Caco-2 (cell line): ENCODE measurements at regions not wholly inside any gene's neighbourhood (a gene's known extent, or its start where the extent isn't known, plus 50 kb on each side); places are given as distances from the start of the nearest gene placed in this dataset.
A peak's percentile ranks its signal among the peaks of the same experiment; 100 is the strongest.

ENCODE experiments used
- BruUV-seq: library from RNA; stranded (reverse); fragments of 400-500 nt; replicated peaks from 2 replicates; lab custom pipeline; 2021; lab: Mats Ljungman, UMichigan
- CTCF ChIA-PET: fragments of 300-600 bp; sonication (Branson Sonifier 250); formaldehyde crosslinking; loops from one replicate; lab custom pipeline; 2022; ENCODE audit warnings: antibody characterized with exemption; lab: Charles Lee
- POLR2A ChIA-PET: fragments of 300-600 bp; sonication (Branson Sonifier 250); formaldehyde crosslinking; loops from one replicate; lab custom pipeline; 2022; ENCODE audit warnings: antibody characterized with exemption; lab: Charles Lee
- DNase-seq, 2 experiments: peaks; one replicate each; pipeline versions ENCODE4 v3.0.0 to v3.0.0-alpha.2; 2020 to 2022
- H3K27me3 ChIP-seq: replicated peaks from 2 replicates; pipeline ENCODE4 v1.6.0; 2011; ENCODE audit warnings: low read length; ENCODE audit not compliant: control insufficient read depth, insufficient read depth
- H3K36me3 ChIP-seq: 2 replicates; pipeline ENCODE4 v1.5.1; 2011; ENCODE audit warnings: low read length; ENCODE audit not compliant: control insufficient read depth, insufficient read depth
- H3K4me1 ChIP-seq: fragments of 250-450 bp; sonication (Bioruptor Pico); 2 replicates; pipeline ENCODE4 v1.5.1; 2020; ENCODE audit warnings: mild to moderate bottlenecking
- H3K4me3 ChIP-seq: 2 replicates; pipeline ENCODE4 v1.5.1; 2011; ENCODE audit warnings: low read depth, mild to moderate bottlenecking, control low read depth, low read length
- H3K9me3 ChIP-seq: fragments of 250-450 bp; sonication (Bioruptor Pico); 2 replicates; pipeline ENCODE4 v1.5.1; 2020; ENCODE audit warnings: mild to moderate bottlenecking, moderate library complexity
- H3K27ac Mint-ChIP-seq: one replicate; pipeline ENCODE4 v1.8.0; 2022; ENCODE audit warnings: mixed read lengths; ENCODE audit not compliant: unreplicated experiment
- H3K27me3 Mint-ChIP-seq: one replicate; pipeline ENCODE4 v1.8.0; 2022; ENCODE audit warnings: mixed read lengths; ENCODE audit not compliant: insufficient read depth, unreplicated experiment
- H3K36me3 Mint-ChIP-seq: one replicate; pipeline ENCODE4 v1.8.0; 2022; ENCODE audit warnings: mild to moderate bottlenecking, mixed read lengths; ENCODE audit not compliant: insufficient read depth, unreplicated experiment
- H3K4me1 Mint-ChIP-seq: one replicate; pipeline ENCODE4 v1.8.0; 2022; ENCODE audit warnings: low read depth, mixed read lengths; ENCODE audit not compliant: unreplicated experiment
- H3K4me3 Mint-ChIP-seq: one replicate; pipeline ENCODE4 v1.8.0; 2022; ENCODE audit warnings: mild to moderate bottlenecking, moderate library complexity, mixed read lengths; ENCODE audit not compliant: unreplicated experiment
- H3K9me3 Mint-ChIP-seq: one replicate; pipeline ENCODE4 v1.8.0; 2022; ENCODE audit warnings: mixed read lengths; ENCODE audit not compliant: unreplicated experiment
- intact Hi-C: fragments of 100-400 bp; cut with micrococcal nuclease; formaldehyde crosslinking; loops from one replicate; pipeline ENCODE4 v1.10.0; 2022; ENCODE audit not compliant: unreplicated experiment
- TF ChIP-seq, protein P1 (sequence below), 2 experiments: fragments of 200-600 bp in 1 of 2; IDR thresholded peaks; 1 replicate in 1 of 2; 2 replicates in 1 of 2; pipeline versions ENCODE4 v1.5.1 to v1.8.0; 2011 to 2022; ENCODE audit warnings: antibody characterized with exemption in 1 of 2, control low read depth in 1 of 2, inconsistent platforms in 1 of 2, low read depth in 1 of 2, low read length in 1 of 2, mild to moderate bottlenecking in 1 of 2, moderate library complexity in 1 of 2; ENCODE audit not compliant: insufficient read depth in 1 of 2, severe bottlenecking in 1 of 2, unreplicated experiment in 1 of 2

DNA sequence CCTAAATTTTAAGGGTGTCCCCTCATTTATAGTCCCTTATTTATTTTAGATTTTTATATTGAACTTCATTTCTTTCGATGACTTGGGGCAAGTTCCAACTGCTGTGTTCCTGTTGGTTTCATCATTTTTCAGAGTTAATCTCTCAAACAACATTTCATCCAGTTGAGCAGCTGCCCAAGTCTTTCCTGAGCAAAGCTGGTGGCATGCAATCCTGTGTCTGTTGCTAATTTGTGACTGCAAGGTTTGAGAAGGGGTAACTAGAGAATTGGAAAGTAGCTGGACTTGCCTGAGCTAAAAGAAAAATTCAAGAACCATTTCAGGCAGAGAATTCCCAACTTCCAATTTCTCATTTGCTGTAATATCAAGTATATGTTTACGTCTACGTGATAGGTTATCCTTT, 881.5 kb upstream of the SLC35B3 start:
- Mint-ChIP-seq H3K9me3 (peaks cover 11% of the 10 kb centered on the region), H3K4me3 (no peak overlapping the region), H3K4me1 (peaks cover 7% of the 10 kb centered on the region), H3K36me3 (no peaks in the 10 kb centered on the region), H3K27ac (no peak overlapping the region), H3K27me3 (no peaks in the 10 kb centered on the region)
- CTCF ChIA-PET, result no interaction called here
- Histone ChIP-seq H3K36me3 (no peaks in the 10 kb centered on the region), H3K4me3 (no peak overlapping the region), H3K27me3 (no peaks in the 10 kb centered on the region), H3K9me3 (no peaks in the 10 kb centered on the region; the same call in 1 of the 2 replicates), H3K4me1 (no peaks in the 10 kb centered on the region)
- POLR2A ChIA-PET, result no interaction called here
- no TSS peak for BruUV-seq
- DNase-seq, result no peak
- intact Hi-C loops, result no loop called here
- TF ChIP-seq, protein P1, sequence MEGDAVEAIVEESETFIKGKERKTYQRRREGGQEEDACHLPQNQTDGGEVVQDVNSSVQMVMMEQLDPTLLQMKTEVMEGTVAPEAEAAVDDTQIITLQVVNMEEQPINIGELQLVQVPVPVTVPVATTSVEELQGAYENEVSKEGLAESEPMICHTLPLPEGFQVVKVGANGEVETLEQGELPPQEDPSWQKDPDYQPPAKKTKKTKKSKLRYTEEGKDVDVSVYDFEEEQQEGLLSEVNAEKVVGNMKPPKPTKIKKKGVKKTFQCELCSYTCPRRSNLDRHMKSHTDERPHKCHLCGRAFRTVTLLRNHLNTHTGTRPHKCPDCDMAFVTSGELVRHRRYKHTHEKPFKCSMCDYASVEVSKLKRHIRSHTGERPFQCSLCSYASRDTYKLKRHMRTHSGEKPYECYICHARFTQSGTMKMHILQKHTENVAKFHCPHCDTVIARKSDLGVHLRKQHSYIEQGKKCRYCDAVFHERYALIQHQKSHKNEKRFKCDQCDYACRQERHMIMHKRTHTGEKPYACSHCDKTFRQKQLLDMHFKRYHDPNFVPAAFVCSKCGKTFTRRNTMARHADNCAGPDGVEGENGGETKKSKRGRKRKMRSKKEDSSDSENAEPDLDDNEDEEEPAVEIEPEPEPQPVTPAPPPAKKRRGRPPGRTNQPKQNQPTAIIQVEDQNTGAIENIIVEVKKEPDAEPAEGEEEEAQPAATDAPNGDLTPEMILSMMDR (IDR thresholded peaks at IDR 0.05; ENCODE audit: insufficient read depth in 1 of 2, low read depth in 1 of 2, low read length in 1 of 2, severe bottlenecking in 1 of 2, unreplicated experiment in 1 of 2), result no peak

DNA sequence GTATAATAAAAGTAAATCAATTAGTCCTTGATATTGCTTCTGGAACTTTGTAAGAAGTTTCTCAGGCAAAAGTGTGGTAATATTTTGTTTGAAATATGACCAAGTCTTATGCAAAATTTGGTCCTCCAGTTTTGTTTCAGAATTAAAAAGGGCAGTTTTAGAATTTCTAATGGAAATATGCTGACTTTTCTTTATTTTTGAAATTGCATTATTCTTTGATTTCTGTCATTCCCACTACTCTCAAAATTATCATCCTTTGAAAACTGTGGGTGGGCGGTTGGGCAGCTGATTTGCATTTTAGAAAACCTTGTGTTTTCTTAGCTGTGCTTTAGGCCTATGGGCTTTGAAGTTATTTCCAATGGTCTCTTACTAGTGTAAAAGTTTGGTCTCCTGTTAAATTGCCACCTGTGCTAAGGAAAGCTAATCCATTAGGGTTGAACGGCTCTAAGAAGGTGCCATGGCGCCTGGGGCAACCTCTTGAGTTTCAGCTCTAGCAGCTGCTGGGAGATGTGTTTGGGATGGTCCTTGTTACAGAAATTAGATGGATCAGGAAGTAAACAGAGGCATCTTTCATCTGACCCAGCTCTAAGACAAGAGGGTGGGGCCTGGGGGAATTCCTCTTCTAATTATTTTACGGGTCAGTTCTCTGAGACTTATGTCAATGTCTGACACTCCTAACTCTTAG, 880.8 kb upstream of the SLC35B3 start:
- H3K36me3 Mint-ChIP-seq, result no peaks in the 10 kb centered on the region

DNA sequence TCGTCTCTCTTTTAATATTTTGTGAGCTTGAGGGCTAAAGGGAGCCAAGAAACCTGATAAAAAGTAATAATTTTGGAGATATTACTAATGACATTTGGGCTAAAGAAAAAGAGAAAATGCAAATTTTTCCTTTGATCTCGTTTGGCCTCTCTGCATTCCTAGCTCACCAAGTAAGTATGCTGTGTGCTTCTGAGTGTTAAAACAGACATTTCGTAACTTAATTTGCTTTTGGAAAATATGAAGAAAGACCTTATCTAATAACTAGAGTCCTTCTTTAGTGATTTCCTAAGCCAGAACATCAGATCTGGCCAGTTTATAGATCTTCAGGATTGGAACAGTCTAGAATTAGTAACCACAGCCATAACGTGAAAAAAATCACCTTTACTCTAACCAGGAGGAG, 872.9 kb upstream of the SLC35B3 start:
- Histone ChIP-seq H3K4me3 (no peak overlapping the region), H3K36me3 (no peaks in the 10 kb centered on the region), H3K4me1 (peaks cover 22% of the 10 kb centered on the region), H3K27me3 (no peaks in the 10 kb centered on the region), H3K9me3 (no peaks in the 10 kb centered on the region)
- ChIA-PET POLR2A (no interaction called here), CTCF (no interaction called here)
- intact Hi-C loops, result loop anchor here (2.0 kb wide), 3 partner anchors 57 to 349 kb away; no protein-coding TSS in a partner anchor
- Mint-ChIP-seq H3K4me3 (no peak overlapping the region), H3K36me3 (no peaks in the 10 kb centered on the region), H3K27ac (peak overlapping the region; percentile 57), H3K4me1 (peaks cover 7% of the 10 kb centered on the region), H3K9me3 (peaks cover 22% of the 10 kb centered on the region), H3K27me3 (no peaks in the 10 kb centered on the region)
- TF ChIP-seq, protein P1 (IDR thresholded peaks at IDR 0.05; ENCODE audit: insufficient read depth in 1 of 2, low read depth in 1 of 2, low read length in 1 of 2, severe bottlenecking in 1 of 2, unreplicated experiment in 1 of 2), result no peak
- no TSS peak for BruUV-seq
- DNase-seq, result peak in 1 of 2 experiments; percentile 55

More for the DNA sequence above, 880.8 kb upstream of the SLC35B3 start:
- no TSS peak for BruUV-seq
- no peaks in the 10 kb centered on the region for H3K4me1 ChIP-seq
- H3K36me3 ChIP-seq, result no peaks in the 10 kb centered on the region
- no peak overlapping the region for H3K4me3 ChIP-seq
- TF ChIP-seq, protein P1 (IDR thresholded peaks at IDR 0.05; ENCODE audit: insufficient read depth in 1 of 2, low read depth in 1 of 2, low read length in 1 of 2, severe bottlenecking in 1 of 2, unreplicated experiment in 1 of 2), result no peak
- Mint-ChIP-seq H3K27ac (no peak overlapping the region), H3K9me3 (peaks cover 11% of the 10 kb centered on the region), H3K4me1 (peaks cover 7% of the 10 kb centered on the region), H3K27me3 (no peaks in the 10 kb centered on the region), H3K4me3 (no peak overlapping the region)
- POLR2A ChIA-PET, result no interaction called here
- H3K27me3 ChIP-seq, result no peaks in the 10 kb centered on the region
- no peaks in the 10 kb centered on the region; the same call in 1 of the 2 replicates for H3K9me3 ChIP-seq
- peak; percentile 15 to 47 for DNase-seq
- intact Hi-C loops, result no loop called here
- CTCF ChIA-PET, result no interaction called here
